WTC11 (cell line): ENCODE measurements at regions not wholly inside any gene's neighbourhood (a gene's known extent, or its start where the extent isn't known, plus 50 kb on each side); places are given as distances from the start of the nearest gene placed in this dataset.

Experiments
- ATAC-seq: fragments of 200-7000 bp; cut with Tn5 transposase; 2 replicates; pipeline ENCODE4 v1.10.0; 2021; ENCODE audit warnings: mild to moderate bottlenecking, moderate library complexity
- CTCF ChIA-PET: fragments of 300-600 bp; sonication (Branson Sonifier 250); formaldehyde crosslinking; loops from one replicate; lab custom pipeline; 2021; ENCODE audit warnings: antibody characterized with exemption; lab: Charles Lee
- POLR2A ChIA-PET: fragments of 350-600 bp; sonication (Branson Sonifier 250); formaldehyde crosslinking; loops from one replicate; lab custom pipeline; 2021; ENCODE audit warnings: antibody characterized with exemption; lab: Charles Lee
- DNase-seq: peaks from one replicate; pipeline ENCODE4 v3.0.0; 2021; ENCODE audit warnings: low spot score
- H3K27ac Mint-ChIP-seq: 2 replicates; pipeline ENCODE4 v1.8.0; 2021; ENCODE audit warnings: mixed read lengths
- H3K27me3 Mint-ChIP-seq: 2 replicates; pipeline ENCODE4 v1.8.0; 2021; ENCODE audit warnings: low read depth, mild to moderate bottlenecking, moderate library complexity, mixed read lengths
- H3K36me3 Mint-ChIP-seq: 2 replicates; pipeline ENCODE4 v1.8.0; 2021; ENCODE audit warnings: mixed read lengths
- H3K4me1 Mint-ChIP-seq: 2 replicates; pipeline ENCODE4 v1.8.0; 2022; ENCODE audit warnings: mixed read lengths
- H3K4me3 Mint-ChIP-seq: 2 replicates; pipeline ENCODE4 v1.8.0; 2021; ENCODE audit warnings: mild to moderate bottlenecking, moderate library complexity, mixed read lengths
- H3K9me3 Mint-ChIP-seq: 2 replicates; pipeline ENCODE4 v1.8.0; 2021; ENCODE audit warnings: mixed read lengths
- CREM ChIP-seq: sonication (generic); formaldehyde crosslinking; IDR thresholded peaks from 2 replicates; pipeline ENCODE4 v1.8.1; 2022; ENCODE audit warnings: mild to moderate bottlenecking, missing genetic modification reagents, moderate library complexity
- ELF4 ChIP-seq: sonication (generic); formaldehyde crosslinking; IDR thresholded peaks from 2 replicates; pipeline ENCODE4 v1.8.1; 2022; ENCODE audit warnings: low read depth, mild to moderate bottlenecking, moderate library complexity, missing genetic modification reagents
- ESRRA ChIP-seq: sonication (generic); formaldehyde crosslinking; IDR thresholded peaks from 2 replicates; pipeline ENCODE4 v1.8.1; 2022; ENCODE audit warnings: mild to moderate bottlenecking, missing genetic modification reagents, borderline replicate concordance
- ETV6 ChIP-seq: sonication (generic); formaldehyde crosslinking; IDR thresholded peaks from 2 replicates; pipeline ENCODE4 v1.8.1; 2022; ENCODE audit warnings: mild to moderate bottlenecking, missing genetic modification reagents
- FOXJ3 ChIP-seq: sonication (generic); formaldehyde crosslinking; IDR thresholded peaks from 2 replicates; pipeline ENCODE4 v1.9.0; 2021; ENCODE audit warnings: missing genetic modification reagents, mild to moderate bottlenecking, borderline replicate concordance
- FOXP1 ChIP-seq: sonication (generic); formaldehyde crosslinking; IDR thresholded peaks from 2 replicates; pipeline ENCODE4 v1.8.0; 2022; ENCODE audit warnings: missing genetic modification reagents, mild to moderate bottlenecking, moderate library complexity, borderline replicate concordance
- GABPB1 ChIP-seq: sonication (generic); formaldehyde crosslinking; IDR thresholded peaks from 2 replicates; pipeline ENCODE4 v1.8.1; 2023; ENCODE audit warnings: mild to moderate bottlenecking, missing genetic modification reagents
- IRF1 ChIP-seq: sonication (generic); formaldehyde crosslinking; IDR thresholded peaks from 2 replicates; pipeline ENCODE4 v1.8.0; 2023; ENCODE audit warnings: missing genetic modification reagents
- MAX ChIP-seq: sonication (generic); formaldehyde crosslinking; IDR thresholded peaks from 2 replicates; pipeline ENCODE4 v1.8.0; 2022; ENCODE audit warnings: mild to moderate bottlenecking, missing genetic modification reagents
- MLX ChIP-seq: sonication (generic); formaldehyde crosslinking; IDR thresholded peaks from 2 replicates; pipeline ENCODE4 v1.8.1; 2023; ENCODE audit warnings: mild to moderate bottlenecking, missing genetic modification reagents, moderate library complexity
- NR2C2 ChIP-seq: sonication (generic); formaldehyde crosslinking; IDR thresholded peaks from 2 replicates; pipeline ENCODE4 v1.8.0; 2022; ENCODE audit warnings: mild to moderate bottlenecking, missing genetic modification reagents
- USF1 ChIP-seq: sonication (generic); formaldehyde crosslinking; IDR thresholded peaks from 2 replicates; pipeline ENCODE4 v1.8.0; 2022; ENCODE audit warnings: mild to moderate bottlenecking, missing genetic modification reagents
- ZNF138 ChIP-seq: sonication (generic); formaldehyde crosslinking; conservative IDR thresholded peaks from 2 replicates; pipeline ENCODE4 v1.8.1; 2022; ENCODE audit warnings: mild to moderate bottlenecking, moderate library complexity, missing genetic modification reagents
- ZNF219 ChIP-seq: sonication (generic); formaldehyde crosslinking; IDR thresholded peaks from 2 replicates; pipeline ENCODE4 v1.8.0; 2023; ENCODE audit warnings: missing genetic modification reagents, mild to moderate bottlenecking, borderline replicate concordance
- ZNF281 ChIP-seq: sonication (generic); formaldehyde crosslinking; IDR thresholded peaks from 2 replicates; pipeline ENCODE4 v1.8.0; 2023; ENCODE audit warnings: mild to moderate bottlenecking, missing genetic modification reagents
- ZNF416 ChIP-seq: fragments of 250-450 bp; sonication (Bioruptor Pico); IDR thresholded peaks from 2 replicates; pipeline ENCODE4 v1.9.0; 2021; ENCODE audit warnings: mild to moderate bottlenecking, inconsistent platforms

- no peak for TF ChIP-seq IRF1 (CRISPR knock-in tag)
- TF ChIP-seq GABPB1 (CRISPR knock-in tag): no peak
- no peak for TF ChIP-seq NR2C2 (CRISPR knock-in tag)
- TF ChIP-seq ZNF138: no peak
- TF ChIP-seq ESRRA (CRISPR knock-in tag): no peak
- TF ChIP-seq ZNF219 (CRISPR knock-in tag): no peak
- TF ChIP-seq, all 79 proteins: peak for 0
Observed at GRCh38 chr4:30667919-30668318, 52.2 kb upstream of the PCDH7 start (continued).

- no peak for TF ChIP-seq ZNF281
- TF ChIP-seq MAX (CRISPR knock-in tag): no peak
- TF ChIP-seq ZNF416 (CRISPR knock-in tag): no peak
- TF ChIP-seq ETV6: no peak
- no peak for TF ChIP-seq CREM
- no peak for TF ChIP-seq FOXJ3 (CRISPR knock-in tag)
- TF ChIP-seq USF1 (CRISPR knock-in tag): no peak
- no peak for TF ChIP-seq MLX (CRISPR knock-in tag)
- TF ChIP-seq FOXP1 (CRISPR knock-in tag): no peak
- TF ChIP-seq ESRRA (CRISPR knock-in tag): no peak
- TF ChIP-seq ELF4 (CRISPR knock-in tag): no peak
- Mint-ChIP-seq H3K9me3 (no peaks in the 10 kb centered on the region), H3K36me3 (no peaks in the 10 kb centered on the region), H3K4me3 (no peak overlapping the region), H3K4me1 (no peaks in the 10 kb centered on the region), H3K27me3 (no peaks in the 10 kb centered on the region), H3K27ac (no peak overlapping the region)
- CTCF ChIA-PET: no interaction called here
- POLR2A ChIA-PET: no interaction called here
- DNase-seq (no peak), ATAC-seq (no peak)
Observed at GRCh38 chr4:30670206-30670605, 50.0 kb upstream of the PCDH7 start.
